ENCODE measurements at regions not wholly inside any gene's neighbourhood (a gene's known extent, or its start where the extent isn't known, plus 50 kb on each side); places are given as distances from the start of the nearest gene placed in this dataset.

GRCh38 chr3:153952091-153952490, 169.1 kb upstream of the ARHGEF26 start (continued):
- no peak for TF ChIP-seq HES2 (IDR thresholded peaks at IDR 0.05)
- no peak for TF ChIP-seq CTCF (IDR thresholded peaks at IDR 0.05)
- no peak for TF ChIP-seq FOXS1 (CRISPR knock-in tag; IDR thresholded peaks at IDR 0.05)
- no peak for TF ChIP-seq ELK1 (IDR thresholded peaks at IDR 0.05; ENCODE audit: low read depth, low read length)

GRCh38 chr3:153956613-153957012, 164.6 kb upstream of the ARHGEF26 start:
- no peak for FAIRE-seq
- WGBS (ENCODE audit: missing lambda C conversion rate): 21% methylated on average over 5 of the region's 5 CpGs
- ATAC-seq: no peak

GRCh38 chr3:153957421-153957820, 163.8 kb upstream of the ARHGEF26 start:
- Histone ChIP-seq H3K4me2 (no peak overlapping the region), H3K27ac (no peak overlapping the region), H3K4me1 (no peaks in the 10 kb centered on the region), H3K9me3 (no peaks in the 10 kb centered on the region), H3K4me3 (no peak overlapping the region)
- FAIRE-seq: no peak
- DNase-seq (ENCODE audit: low read depth in 1 of 2, low spot score in 1 of 2): no peak
- WGBS (ENCODE audit: missing lambda C conversion rate): 48% methylated on average over 1 of the region's 1 CpG
- CTCF ChIA-PET: interaction anchor here (1.2 kb wide), 1 partner anchor 13 kb away, joined by 3 read pairs; no protein-coding TSS in a partner anchor
- POLR2A ChIA-PET: no interaction called here
- no peak for TF ChIP-seq CHD2 (IDR thresholded peaks at IDR 0.05; ENCODE audit: low read length, partially characterized antibody)
- no peak for TF ChIP-seq FOSL2 (IDR thresholded peaks at IDR 0.05)
- 0 out of 2 replicates have a peak, but pooled peaks have one; percentile 4 for TF ChIP-seq FOSL2 (CRISPR knock-in tag; IDR thresholded peaks at IDR 0.05)
- ATAC-seq: no peak

More at GRCh38 chr3:153956613-153957012, 164.6 kb upstream of the ARHGEF26 start:
- Histone ChIP-seq H3K4me2 (no peak overlapping the region), H3K4me1 (no peaks in the 10 kb centered on the region), H3K9me3 (no peaks in the 10 kb centered on the region), H3K27ac (no peak overlapping the region), H3K4me3 (no peak overlapping the region)
- DNase-seq (ENCODE audit: low read depth in 1 of 2, low spot score in 1 of 2): no peak
- ChIA-PET CTCF (interaction anchor here (1.2 kb wide), 1 partner anchor 14 kb away, joined by 3 read pairs; no protein-coding TSS in a partner anchor), POLR2A (no interaction called here)
- TF ChIP-seq ZC3H11A (IDR thresholded peaks at IDR 0.05) (no peak), RCOR1 (IDR thresholded peaks at IDR 0.05; ENCODE audit: low read depth, low read length) (no peak), RARB (CRISPR knock-in tag; IDR thresholded peaks at IDR 0.05) (no peak), CHD4 (IDR thresholded peaks at IDR 0.05; ENCODE audit: borderline replicate concordance) (no peak), HDAC2 (IDR thresholded peaks at IDR 0.05) (no peak), HOXB5 (CRISPR knock-in tag; IDR thresholded peaks at IDR 0.05) (no peak), FOSL2 (IDR thresholded peaks at IDR 0.05) (no peak), FOSL2 (CRISPR knock-in tag; IDR thresholded peaks at IDR 0.05) (no peak), RNF2 (IDR thresholded peaks at IDR 0.05; ENCODE audit: borderline replicate concordance, low read depth) (no peak), ESRRA (IDR thresholded peaks at IDR 0.05; ENCODE audit: borderline replicate concordance, low read length) (no peak), USF2 (IDR thresholded peaks at IDR 0.05) (no peak), KDM1A (IDR thresholded peaks at IDR 0.05; ENCODE audit: low read depth) (no peak), MYC (IDR thresholded peaks at IDR 0.05; ENCODE audit: borderline replicate concordance, low read length) (no peak), ELK1 (IDR thresholded peaks at IDR 0.05; ENCODE audit: low read depth, low read length) (no peak), BCL3 (IDR thresholded peaks at IDR 0.05) (no peak), ZSCAN20 (CRISPR knock-in tag; IDR thresholded peaks at IDR 0.05) (no peak), SMC3 (IDR thresholded peaks at IDR 0.05) (no peak), MAFK (IDR thresholded peaks at IDR 0.05; ENCODE audit: partially characterized antibody) (no peak)

All from A549 (cell line).